ENCODE measurements at regions not wholly inside any gene's neighbourhood (a gene's known extent, or its start where the extent isn't known, plus 50 kb on each side); places are given as distances from the start of the nearest gene placed in this dataset.

DNA sequence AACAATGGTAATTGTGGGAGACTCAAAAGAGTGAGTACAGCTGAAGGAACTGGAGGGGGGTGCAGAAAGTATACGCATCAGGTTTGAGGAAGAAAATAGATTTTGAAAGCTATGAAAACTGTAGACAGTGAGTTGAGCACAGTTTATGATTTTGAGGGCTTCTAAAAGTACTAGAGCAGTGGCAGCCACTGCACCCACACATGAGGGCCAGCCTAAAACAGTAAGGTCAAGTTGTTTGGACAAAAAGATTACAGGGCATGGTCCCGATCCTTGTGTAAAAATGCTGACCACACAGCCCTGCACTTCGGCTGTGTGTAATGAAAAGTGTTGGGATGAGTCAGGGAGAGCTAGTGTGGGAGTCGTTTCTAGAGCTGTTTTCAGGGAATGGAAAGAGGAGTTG is 2282.1 kb downstream of the TP53TG3F start (continued):
- TF ChIP-seq ZNF623 (tag by site-specific recombination; IDR thresholded peaks at IDR 0.05): no peak
- TF ChIP-seq ZNF157 (tag by site-specific recombination; IDR thresholded peaks at IDR 0.05): no peak
- TF ChIP-seq, protein P1, sequence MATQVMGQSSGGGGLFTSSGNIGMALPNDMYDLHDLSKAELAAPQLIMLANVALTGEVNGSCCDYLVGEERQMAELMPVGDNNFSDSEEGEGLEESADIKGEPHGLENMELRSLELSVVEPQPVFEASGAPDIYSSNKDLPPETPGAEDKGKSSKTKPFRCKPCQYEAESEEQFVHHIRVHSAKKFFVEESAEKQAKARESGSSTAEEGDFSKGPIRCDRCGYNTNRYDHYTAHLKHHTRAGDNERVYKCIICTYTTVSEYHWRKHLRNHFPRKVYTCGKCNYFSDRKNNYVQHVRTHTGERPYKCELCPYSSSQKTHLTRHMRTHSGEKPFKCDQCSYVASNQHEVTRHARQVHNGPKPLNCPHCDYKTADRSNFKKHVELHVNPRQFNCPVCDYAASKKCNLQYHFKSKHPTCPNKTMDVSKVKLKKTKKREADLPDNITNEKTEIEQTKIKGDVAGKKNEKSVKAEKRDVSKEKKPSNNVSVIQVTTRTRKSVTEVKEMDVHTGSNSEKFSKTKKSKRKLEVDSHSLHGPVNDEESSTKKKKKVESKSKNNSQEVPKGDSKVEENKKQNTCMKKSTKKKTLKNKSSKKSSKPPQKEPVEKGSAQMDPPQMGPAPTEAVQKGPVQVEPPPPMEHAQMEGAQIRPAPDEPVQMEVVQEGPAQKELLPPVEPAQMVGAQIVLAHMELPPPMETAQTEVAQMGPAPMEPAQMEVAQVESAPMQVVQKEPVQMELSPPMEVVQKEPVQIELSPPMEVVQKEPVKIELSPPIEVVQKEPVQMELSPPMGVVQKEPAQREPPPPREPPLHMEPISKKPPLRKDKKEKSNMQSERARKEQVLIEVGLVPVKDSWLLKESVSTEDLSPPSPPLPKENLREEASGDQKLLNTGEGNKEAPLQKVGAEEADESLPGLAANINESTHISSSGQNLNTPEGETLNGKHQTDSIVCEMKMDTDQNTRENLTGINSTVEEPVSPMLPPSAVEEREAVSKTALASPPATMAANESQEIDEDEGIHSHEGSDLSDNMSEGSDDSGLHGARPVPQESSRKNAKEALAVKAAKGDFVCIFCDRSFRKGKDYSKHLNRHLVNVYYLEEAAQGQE (tag by site-specific recombination; IDR thresholded peaks at IDR 0.05): no peak

DNA sequence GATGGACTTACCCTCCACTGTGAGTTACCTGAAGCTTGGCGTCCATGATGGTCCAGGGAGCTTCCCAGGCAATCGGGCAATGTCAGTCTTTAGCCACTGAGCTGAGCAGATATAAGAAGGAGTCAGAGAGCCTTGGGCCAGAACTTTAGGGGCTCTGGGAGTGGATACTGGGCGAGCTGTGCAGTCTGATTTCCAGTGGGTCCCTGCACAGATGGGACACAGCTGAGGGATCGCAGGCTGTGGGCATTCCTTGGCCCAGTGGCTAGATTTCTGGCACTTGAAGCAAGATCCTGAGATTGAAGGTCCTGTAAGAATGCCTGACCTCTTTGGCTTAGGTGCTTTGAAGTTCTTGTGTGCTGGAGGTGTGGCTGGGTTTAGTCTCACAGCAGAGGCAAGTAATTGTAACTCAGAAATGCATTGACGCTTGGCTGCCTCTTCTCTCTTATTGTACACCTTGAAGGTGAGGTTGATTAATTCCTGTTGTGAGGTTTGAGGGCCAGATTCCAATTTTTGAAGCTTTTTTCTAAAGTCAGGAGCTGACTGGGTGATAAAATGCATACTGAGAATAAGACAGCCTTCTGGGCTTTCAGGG is 2283.8 kb downstream of the TP53TG3F start:
- Histone ChIP-seq H3K36me3 (ENCODE audit: control insufficient read depth in 2 of 2, insufficient read depth in 1 of 2, low read length in 2 of 2) (no peaks in the 10 kb centered on the region), H3K4me1 (ENCODE audit: control insufficient read depth, insufficient read depth, low read length) (no peaks in the 10 kb centered on the region), H3K4me3 (ENCODE audit: low read depth, low read length) (no peak overlapping the region), H3K27ac (ENCODE audit: extremely low read depth, low read depth, low read length) (no peak overlapping the region), H3K9me3 (ENCODE audit: control insufficient read depth, insufficient read depth, low read depth, low read length) (no peaks in the 10 kb centered on the region)
- TF ChIP-seq, protein P2, sequence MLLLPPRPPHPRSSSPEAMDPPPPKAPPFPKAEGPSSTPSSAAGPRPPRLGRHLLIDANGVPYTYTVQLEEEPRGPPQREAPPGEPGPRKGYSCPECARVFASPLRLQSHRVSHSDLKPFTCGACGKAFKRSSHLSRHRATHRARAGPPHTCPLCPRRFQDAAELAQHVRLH (tag by site-specific recombination; IDR thresholded peaks at IDR 0.05): no peak
- TF ChIP-seq, protein P3, sequence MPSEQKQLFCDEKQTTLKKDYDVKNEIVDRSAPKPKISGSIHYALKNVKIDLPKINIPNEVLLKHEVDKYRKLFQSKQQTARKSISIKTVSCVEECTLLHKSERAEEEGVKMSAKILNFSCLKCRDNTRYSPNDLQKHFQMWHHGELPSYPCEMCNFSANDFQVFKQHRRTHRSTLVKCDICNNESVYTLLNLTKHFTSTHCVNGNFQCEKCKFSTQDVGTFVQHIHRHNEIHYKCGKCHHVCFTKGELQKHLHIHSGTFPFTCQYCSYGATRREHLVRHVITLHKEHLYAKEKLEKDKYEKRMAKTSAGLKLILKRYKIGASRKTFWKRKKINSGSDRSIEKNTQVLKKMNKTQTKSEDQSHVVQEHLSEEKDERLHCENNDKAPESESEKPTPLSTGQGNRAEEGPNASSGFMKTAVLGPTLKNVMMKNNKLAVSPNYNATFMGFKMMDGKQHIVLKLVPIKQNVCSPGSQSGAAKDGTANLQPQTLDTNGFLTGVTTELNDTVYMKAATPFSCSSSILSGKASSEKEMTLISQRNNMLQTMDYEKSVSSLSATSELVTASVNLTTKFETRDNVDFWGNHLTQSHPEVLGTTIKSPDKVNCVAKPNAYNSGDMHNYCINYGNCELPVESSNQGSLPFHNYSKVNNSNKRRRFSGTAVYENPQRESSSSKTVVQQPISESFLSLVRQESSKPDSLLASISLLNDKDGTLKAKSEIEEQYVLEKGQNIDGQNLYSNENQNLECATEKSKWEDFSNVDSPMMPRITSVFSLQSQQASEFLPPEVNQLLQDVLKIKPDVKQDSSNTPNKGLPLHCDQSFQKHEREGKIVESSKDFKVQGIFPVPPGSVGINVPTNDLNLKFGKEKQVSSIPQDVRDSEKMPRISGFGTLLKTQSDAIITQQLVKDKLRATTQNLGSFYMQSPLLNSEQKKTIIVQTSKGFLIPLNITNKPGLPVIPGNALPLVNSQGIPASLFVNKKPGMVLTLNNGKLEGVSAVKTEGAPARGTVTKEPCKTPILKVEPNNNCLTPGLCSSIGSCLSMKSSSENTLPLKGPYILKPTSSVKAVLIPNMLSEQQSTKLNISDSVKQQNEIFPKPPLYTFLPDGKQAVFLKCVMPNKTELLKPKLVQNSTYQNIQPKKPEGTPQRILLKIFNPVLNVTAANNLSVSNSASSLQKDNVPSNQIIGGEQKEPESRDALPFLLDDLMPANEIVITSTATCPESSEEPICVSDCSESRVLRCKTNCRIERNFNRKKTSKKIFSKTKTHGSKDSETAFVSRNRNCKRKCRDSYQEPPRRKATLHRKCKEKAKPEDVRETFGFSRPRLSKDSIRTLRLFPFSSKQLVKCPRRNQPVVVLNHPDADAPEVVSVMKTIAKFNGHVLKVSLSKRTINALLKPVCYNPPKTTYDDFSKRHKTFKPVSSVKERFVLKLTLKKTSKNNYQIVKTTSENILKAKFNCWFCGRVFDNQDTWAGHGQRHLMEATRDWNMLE (tag by site-specific recombination; conservative IDR thresholded peaks at IDR 0.05; ENCODE audit: low read depth): no peak
- TF ChIP-seq ZNF239 (tag by site-specific recombination; IDR thresholded peaks at IDR 0.05) (no peak), ZNF391 (tag by site-specific recombination; IDR thresholded peaks at IDR 0.05; ENCODE audit: borderline replicate concordance, low read depth) (no peak), SP3 (tag by site-specific recombination; IDR thresholded peaks at IDR 0.05) (no peak), BCL11B (tag by site-specific recombination; IDR thresholded peaks at IDR 0.05; ENCODE audit: low read depth) (no peak)
- TF ChIP-seq, protein P4, sequence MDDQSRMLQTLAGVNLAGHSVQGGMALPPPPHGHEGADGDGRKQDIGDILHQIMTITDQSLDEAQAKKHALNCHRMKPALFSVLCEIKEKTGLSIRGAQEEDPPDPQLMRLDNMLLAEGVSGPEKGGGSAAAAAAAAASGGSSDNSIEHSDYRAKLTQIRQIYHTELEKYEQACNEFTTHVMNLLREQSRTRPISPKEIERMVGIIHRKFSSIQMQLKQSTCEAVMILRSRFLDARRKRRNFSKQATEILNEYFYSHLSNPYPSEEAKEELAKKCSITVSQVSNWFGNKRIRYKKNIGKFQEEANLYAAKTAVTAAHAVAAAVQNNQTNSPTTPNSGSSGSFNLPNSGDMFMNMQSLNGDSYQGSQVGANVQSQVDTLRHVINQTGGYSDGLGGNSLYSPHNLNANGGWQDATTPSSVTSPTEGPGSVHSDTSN (CRISPR knock-in tag; IDR thresholded peaks at IDR 0.05): no peak
- TF ChIP-seq, protein P5, sequence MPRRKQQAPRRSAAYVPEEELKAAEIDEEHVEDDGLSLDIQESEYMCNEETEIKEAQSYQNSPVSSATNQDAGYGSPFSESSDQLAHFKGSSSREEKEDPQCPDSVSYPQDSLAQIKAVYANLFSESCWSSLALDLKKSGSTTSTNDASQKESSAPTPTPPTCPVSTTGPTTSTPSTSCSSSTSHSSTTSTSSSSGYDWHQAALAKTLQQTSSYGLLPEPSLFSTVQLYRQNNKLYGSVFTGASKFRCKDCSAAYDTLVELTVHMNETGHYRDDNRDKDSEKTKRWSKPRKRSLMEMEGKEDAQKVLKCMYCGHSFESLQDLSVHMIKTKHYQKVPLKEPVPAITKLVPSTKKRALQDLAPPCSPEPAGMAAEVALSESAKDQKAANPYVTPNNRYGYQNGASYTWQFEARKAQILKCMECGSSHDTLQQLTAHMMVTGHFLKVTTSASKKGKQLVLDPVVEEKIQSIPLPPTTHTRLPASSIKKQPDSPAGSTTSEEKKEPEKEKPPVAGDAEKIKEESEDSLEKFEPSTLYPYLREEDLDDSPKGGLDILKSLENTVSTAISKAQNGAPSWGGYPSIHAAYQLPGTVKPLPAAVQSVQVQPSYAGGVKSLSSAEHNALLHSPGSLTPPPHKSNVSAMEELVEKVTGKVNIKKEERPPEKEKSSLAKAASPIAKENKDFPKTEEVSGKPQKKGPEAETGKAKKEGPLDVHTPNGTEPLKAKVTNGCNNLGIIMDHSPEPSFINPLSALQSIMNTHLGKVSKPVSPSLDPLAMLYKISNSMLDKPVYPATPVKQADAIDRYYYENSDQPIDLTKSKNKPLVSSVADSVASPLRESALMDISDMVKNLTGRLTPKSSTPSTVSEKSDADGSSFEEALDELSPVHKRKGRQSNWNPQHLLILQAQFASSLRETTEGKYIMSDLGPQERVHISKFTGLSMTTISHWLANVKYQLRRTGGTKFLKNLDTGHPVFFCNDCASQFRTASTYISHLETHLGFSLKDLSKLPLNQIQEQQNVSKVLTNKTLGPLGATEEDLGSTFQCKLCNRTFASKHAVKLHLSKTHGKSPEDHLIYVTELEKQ (tag by site-specific recombination; IDR thresholded peaks at IDR 0.05; ENCODE audit: borderline replicate concordance): no peak
- POLR2A ChIA-PET: no interaction called here
- CTCF ChIA-PET: no interaction called here
